ENCODE measurements at regions not wholly inside any gene's neighbourhood (a gene's known extent, or its start where the extent isn't known, plus 50 kb on each side); places are given as distances from the start of the nearest gene placed in this dataset.

DNA sequence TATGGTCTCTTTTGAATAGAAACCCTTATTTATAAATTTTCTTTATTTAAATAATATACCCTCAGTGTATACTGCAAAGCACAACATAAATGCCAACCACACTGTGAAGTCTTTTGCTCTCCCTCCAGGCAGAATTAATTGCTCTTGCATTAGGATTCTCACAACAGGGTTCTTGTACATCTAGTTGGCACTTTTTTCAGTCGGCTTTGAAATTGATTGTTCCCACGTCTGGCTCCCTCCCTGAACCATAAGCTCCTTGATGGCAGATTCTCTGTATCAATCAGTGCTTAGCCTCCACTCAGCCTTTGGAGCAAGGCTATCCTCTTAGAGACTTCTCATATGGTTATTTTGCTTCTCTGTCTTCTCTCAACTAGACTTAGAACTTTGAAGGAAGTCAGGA lies 288.0 kb upstream of the POU3F2 start:
- TF ChIP-seq, protein P1, sequence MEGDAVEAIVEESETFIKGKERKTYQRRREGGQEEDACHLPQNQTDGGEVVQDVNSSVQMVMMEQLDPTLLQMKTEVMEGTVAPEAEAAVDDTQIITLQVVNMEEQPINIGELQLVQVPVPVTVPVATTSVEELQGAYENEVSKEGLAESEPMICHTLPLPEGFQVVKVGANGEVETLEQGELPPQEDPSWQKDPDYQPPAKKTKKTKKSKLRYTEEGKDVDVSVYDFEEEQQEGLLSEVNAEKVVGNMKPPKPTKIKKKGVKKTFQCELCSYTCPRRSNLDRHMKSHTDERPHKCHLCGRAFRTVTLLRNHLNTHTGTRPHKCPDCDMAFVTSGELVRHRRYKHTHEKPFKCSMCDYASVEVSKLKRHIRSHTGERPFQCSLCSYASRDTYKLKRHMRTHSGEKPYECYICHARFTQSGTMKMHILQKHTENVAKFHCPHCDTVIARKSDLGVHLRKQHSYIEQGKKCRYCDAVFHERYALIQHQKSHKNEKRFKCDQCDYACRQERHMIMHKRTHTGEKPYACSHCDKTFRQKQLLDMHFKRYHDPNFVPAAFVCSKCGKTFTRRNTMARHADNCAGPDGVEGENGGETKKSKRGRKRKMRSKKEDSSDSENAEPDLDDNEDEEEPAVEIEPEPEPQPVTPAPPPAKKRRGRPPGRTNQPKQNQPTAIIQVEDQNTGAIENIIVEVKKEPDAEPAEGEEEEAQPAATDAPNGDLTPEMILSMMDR (IDR thresholded peaks at IDR 0.05) = no peak
- TF ChIP-seq POLR2A (IDR thresholded peaks at IDR 0.05) = no peak
